Activated gamma-delta T cell treated with Interleukin-2 at 50 U/mL for 16 hours (primary cell): ENCODE measurements at regions not wholly inside any gene's neighbourhood (a gene's known extent, or its start where the extent isn't known, plus 50 kb on each side); places are given as distances from the start of the nearest gene placed in this dataset.
"Not testable (repeated sequence)": the region's sequence is repeated elsewhere in the genome, so short reads cannot be mapped to it uniquely, and the experiment has no call there.

Source experiments
- DNase-seq: peaks from one replicate; pipeline ENCODE4 v3.0.0-alpha.2; 2020

- DNase-seq = not testable (repeated sequence)
Observed at GRCh38 chr3:15996496-15996895, 178.0 kb upstream of the GALNT15 start.

GRCh38 chr3:15997274-15997943 is 177.1 kb upstream of the GALNT15 start:
- DNase-seq = no peak

- no peak for DNase-seq
Observed at GRCh38 chr3:15998911-15999310, 175.6 kb upstream of the GALNT15 start.

- no peak for DNase-seq
Observed at GRCh38 chr3:16004812-16005211, 169.7 kb upstream of the GALNT15 start.

GRCh38 chr3:16011376-16011775 is 163.1 kb upstream of the GALNT15 start:
- no peak for DNase-seq

GRCh38 chr3:16012086-16012485 is 162.4 kb upstream of the GALNT15 start:
- DNase-seq = no peak

GRCh38 chr3:16013568-16013967 is 160.9 kb upstream of the GALNT15 start:
- no peak for DNase-seq

- DNase-seq = not testable (repeated sequence)
Observed at GRCh38 chr3:16021801-16022200, 152.7 kb upstream of the GALNT15 start.

GRCh38 chr3:16023881-16024280 is 150.6 kb upstream of the GALNT15 start:
- not testable (repeated sequence) for DNase-seq

GRCh38 chr3:16024548-16024947 is 149.9 kb upstream of the GALNT15 start:
- DNase-seq = no peak

GRCh38 chr3:16026753-16027152 is 147.7 kb upstream of the GALNT15 start:
- no peak for DNase-seq

GRCh38 chr3:16028604-16029003 is 145.9 kb upstream of the GALNT15 start:
- no peak for DNase-seq

GRCh38 chr3:16030342-16030741 is 144.1 kb upstream of the GALNT15 start:
- DNase-seq = no peak

- DNase-seq = no peak
Observed at GRCh38 chr3:16031434-16031833, 143.0 kb upstream of the GALNT15 start.

GRCh38 chr3:16033889-16034687 is 140.4 kb upstream of the GALNT15 start:
- no peak for DNase-seq

GRCh38 chr3:16040991-16041390 is 133.5 kb upstream of the GALNT15 start:
- DNase-seq = no peak

GRCh38 chr3:16048435-16049318 is 125.8 kb upstream of the GALNT15 start:
- peak; percentile 30 for DNase-seq

- no peak for DNase-seq
Observed at GRCh38 chr3:16050641-16051467, 123.6 kb upstream of the GALNT15 start.

- no peak for DNase-seq
Observed at GRCh38 chr3:16051691-16052090, 122.8 kb upstream of the GALNT15 start.

- DNase-seq = no peak
Observed at GRCh38 chr3:16052964-16053363, 121.5 kb upstream of the GALNT15 start.

- no peak for DNase-seq
Observed at GRCh38 chr3:16053794-16054193, 120.7 kb upstream of the GALNT15 start.

- no peak for DNase-seq
Observed at GRCh38 chr3:16055606-16056211, 118.8 kb upstream of the GALNT15 start.
